T follicular helper cell (primary cell): ENCODE measurements at regions not wholly inside any gene's neighbourhood (a gene's known extent, or its start where the extent isn't known, plus 50 kb on each side); places are given as distances from the start of the nearest gene placed in this dataset.

Source experiments
- DNase-seq: peaks from one replicate; pipeline ENCODE4 v3.0.0-alpha.2; 2020; ENCODE audit warnings: low read depth

DNA sequence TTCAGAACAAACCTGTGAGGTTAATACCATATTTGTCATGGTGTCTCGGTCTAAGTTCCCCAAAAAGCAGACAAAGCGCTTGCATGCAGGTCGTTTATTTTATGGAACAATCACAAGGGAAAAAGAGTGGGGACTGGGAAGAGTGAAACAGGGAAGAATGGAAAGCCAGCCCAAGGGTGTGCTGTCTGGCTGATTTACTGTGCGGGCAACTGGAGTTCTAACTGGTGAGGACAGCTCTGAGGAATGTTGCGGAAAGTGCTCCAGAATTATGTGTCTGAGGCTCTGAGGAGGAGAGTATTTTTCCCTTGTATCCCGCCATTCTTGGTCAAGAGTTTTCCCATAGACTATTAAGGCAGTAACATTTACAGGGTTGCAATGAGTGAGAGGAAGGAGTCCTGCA lies 465.4 kb downstream of the RMST start:
- DNase-seq, result no peak

DNA sequence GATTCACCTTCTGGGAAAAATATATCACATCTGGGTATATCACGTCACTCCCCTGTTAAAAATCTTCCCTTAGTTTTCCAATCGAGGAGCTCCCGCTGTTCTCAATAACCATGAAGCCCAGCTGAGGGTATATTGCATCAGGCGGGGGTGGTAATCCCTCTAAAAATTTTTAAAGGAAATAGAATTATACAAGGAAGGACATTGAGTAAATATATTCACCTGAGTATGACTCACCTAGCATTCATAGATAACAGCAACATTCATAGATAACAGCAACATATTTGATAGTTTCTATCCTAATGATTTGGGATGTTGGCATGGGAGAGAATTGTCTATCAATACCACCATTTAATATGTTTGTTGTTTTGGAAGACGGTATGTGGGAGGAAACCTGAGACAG lies 473.6 kb downstream of the RMST start:
- no peak for DNase-seq

DNA sequence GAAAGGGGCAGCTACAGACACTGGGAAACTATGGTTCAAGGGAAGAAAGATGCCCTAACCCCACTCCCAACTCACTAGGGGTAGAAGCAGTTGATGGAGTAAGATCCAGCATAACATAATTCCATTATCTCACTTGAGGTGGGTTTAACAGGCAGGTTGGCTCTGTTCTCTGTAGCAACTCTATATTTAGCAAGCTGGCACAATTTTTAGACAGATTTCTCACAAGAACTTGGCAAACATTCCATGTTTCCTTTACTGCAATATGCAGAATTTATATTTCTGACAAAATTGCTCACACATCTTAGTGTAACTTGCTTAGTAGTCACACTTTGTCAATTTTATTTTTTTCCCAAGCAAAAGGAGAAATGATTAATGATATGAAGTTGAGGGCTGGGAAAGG lies 475.4 kb downstream of the RMST start:
- no peak for DNase-seq

DNA sequence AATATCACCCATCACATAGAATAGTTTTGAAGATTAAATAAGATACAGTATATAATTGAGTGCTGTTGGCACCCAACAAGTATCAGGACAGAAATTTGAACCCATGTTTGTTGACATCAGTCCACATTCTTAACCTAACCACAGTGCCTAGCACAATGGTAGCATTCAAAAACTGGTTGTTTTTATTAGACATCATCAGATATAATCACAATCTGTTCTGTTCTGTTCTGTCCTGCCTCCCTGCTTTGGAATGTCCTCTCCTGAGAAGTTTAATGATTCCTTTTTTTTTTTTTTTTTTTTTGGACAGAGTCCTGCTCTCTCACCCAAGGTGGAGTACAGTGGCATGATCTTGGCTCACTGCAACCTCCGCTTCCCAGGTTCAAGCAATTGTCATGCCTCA lies 476.6 kb downstream of the RMST start:
- no peak for DNase-seq

DNA sequence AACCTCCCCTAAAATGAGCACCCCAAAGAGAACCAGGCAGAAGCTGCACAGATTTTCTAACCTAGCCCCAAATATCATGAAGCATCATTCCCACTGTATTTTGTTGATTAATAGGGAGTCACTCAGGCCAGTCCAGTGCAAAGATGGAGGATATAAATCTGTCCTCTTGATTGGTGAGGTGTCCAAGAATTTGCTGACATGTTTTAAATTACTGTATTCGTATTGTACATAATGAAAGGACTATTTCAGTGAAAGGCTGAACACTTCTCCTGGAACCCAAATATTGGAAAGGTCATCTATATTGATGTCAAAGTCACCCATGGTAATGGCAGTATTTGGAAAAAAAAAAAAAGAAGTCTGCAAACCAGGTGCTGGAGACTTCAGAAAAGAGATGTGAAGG lies 477.5 kb downstream of the RMST start:
- DNase-seq, result no peak

DNA sequence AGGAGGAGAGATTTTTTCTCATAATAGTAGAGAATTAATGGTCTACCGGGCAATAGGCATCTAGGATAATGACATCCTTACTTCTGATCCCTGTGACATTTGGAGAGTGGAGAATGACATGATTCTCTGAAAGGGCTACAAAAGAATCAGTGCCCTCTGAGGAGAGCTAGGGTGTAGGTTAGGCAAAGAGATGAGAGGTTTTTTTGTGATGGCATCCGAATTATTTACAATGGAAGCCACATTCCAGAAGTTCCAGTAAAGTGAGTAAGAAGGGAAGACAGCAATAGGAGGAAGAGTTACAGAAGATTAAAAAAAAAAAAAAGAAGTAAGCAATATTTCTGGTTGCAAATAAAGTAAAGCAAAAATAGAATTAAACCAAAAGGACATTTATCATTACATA lies 478.0 kb downstream of the RMST start:
- DNase-seq, result no peak

DNA sequence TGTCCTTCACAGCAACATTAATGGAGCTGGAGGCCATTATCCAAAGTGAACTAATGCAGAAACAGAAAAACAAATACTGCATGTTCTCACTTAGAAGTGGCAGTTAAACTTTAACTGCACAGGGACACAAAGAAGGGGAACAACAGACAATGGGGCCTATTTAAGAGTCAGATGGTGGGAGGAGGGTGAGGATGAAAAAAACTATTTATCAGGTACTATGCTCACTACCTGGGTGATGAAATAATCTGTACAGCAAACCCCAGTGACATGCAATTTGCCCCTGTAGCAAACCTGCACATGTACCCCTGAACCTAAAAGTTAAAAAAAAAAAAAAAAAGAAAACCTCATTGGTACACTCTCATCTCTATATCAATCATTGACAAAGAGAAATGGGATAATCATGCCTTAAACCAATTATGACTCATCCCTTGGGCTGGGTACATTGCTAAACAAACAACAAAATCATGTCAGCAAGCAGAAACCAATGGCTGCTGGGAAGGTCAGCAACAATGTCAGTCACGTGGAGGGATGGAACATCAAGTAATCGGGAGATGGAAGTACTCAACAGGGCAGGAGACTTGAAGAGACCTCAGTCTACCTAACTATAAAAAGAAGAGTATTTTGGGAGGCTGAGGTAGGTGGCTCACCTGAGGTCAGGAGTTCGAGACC lies 479.2 kb downstream of the RMST start:
- no peak for DNase-seq

DNA sequence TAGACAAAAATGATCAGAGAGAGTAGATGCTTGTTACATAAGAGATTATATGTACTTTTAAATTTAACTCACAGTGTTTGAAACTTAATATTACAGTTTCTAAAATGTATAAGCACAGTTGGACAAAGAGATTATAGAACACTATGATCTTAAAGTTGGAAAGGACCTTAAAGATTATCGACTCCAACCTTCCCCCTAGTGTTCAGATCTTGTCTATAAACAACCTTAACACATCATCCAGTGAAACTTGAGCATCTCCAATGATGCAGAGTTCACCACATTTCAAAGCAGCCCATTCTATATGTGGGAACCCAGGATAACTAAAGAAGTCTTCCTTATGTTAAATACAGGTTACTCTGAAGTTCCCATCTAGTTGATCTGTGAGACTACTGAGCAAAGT lies 480.8 kb downstream of the RMST start:
- DNase-seq, result no peak

DNA sequence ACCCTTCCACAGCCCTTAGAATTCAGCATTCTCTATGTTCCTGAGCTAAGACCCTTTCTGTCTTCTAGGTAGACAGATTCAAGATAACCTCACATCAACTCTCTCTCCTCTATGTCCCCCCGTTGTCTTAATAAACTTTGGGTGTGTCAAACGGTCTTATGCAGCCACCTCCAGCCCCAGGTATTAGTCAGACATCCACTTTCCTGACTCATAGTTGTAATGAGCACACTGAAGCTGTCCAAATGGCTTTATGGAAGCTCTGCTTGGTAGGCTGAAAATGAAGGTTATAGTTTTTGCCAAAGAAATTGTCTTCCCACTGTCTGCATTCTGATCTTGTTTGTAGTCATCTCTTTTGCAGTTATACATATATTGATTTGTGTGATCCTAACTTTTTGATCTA lies 482.0 kb downstream of the RMST start:
- no peak for DNase-seq

DNA sequence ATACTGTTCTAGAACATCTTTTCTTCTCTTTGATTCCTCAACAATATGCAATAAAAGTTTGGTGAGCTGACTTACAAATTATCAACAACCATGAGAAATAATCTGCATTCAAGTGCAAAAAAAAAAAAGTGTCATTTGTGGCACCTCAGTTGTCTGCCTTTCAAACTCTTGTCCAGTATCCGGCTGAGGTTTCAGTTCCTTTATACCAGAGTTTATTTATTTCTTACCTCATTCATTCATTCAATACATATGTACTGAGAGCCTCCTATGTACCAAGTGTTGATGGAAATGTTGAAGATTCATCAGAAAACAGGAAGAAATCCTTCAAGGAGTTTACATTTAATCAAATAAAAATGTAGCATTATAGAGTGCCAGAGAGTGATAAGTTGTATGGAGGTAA lies 484.1 kb downstream of the RMST start:
- no peak for DNase-seq

DNA sequence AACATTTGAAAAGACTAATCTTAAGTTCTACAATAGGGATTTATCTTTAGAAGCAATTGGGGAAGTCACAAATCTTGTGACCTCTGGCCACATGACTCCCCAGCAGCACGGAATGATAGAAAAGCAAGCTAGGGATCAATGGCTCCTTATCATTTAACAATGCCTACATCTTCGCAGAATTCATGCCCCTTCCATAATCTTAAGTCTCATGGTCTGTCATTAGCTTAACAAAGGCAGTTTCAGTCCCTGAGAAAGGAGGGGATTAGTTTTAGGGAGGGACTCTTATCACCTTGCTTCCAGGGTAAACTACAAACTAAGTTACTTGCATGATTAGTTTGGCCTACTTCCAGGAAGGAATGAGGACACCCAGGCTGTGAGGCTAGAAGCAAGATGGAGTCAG lies 486.0 kb downstream of the RMST start:
- no peak for DNase-seq

DNA sequence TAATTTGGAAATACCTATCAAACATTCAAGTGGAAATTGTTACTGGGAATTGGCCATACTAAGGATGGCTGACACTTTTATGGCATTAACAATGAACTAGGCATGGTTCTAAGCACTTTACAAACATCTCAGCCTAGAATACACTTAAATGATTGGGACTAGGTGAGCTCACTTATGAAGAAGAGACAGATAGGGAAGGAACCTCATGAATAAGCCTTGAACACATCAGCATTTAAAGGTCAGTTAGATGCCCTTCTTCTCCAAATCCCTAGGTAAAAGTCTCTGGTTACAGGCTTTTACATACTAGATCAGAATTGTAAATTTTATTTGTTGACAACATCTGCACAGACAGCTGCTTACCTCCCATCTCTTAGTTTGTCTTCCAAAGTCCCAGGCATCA lies 488.6 kb downstream of the RMST start:
- DNase-seq, result no peak

DNA sequence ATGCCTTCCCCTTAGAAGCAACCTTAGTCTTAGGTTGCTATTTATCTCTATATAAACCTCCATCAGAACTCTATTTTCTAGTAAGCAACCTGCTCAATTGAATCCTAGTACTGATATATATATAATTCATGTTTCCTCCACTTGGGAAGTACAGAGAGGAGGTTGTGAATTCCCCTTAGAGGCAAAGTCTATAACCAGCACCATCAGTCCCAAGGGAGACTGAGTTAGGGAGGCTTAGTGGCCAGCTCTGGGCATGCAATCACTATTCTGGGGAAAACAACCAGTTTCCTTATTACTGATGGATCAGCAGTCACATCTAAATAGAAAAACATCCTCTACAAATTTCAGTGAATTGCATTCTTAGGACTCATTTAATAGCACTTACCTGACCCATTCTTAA lies 489.1 kb downstream of the RMST start:
- DNase-seq, result no peak

DNA sequence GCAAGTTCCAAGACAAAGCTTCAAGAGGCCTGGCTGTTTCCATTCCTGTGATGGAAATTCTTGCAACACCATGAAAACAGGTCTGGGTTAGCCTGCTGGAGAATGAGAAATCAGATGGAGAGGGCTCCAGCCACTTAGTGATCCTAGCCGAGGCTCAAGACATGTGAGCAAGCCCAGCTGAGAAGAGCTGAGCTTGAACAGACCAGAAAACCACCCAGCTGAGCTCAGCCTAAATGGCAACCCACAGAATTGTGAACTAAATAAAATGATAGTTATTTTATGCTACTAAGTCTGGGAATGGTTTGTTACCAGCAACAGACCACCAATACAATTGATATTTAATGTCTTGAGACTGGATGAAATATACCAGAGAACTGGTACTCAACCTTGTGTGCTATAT lies 494.5 kb downstream of the RMST start:
- no peak for DNase-seq

DNA sequence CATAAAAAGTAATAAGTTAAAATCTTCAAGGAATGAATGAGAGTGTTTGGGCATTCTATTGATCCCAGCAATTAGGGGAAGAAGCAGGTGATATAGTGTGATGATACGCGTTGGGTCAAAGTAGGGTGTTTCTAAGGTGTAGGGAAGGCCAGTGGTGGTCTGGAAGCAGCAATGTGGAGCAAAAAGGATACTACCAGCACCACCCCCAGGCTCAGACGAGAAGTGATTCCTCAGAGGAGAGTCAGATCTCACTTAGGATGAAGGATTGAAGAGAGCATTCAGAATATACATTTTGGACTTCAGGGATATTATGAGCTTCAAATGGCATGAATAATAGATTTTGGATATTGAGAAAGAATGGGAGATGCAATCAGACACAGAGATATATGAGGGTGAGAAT lies 497.6 kb downstream of the RMST start:
- no peak for DNase-seq

DNA sequence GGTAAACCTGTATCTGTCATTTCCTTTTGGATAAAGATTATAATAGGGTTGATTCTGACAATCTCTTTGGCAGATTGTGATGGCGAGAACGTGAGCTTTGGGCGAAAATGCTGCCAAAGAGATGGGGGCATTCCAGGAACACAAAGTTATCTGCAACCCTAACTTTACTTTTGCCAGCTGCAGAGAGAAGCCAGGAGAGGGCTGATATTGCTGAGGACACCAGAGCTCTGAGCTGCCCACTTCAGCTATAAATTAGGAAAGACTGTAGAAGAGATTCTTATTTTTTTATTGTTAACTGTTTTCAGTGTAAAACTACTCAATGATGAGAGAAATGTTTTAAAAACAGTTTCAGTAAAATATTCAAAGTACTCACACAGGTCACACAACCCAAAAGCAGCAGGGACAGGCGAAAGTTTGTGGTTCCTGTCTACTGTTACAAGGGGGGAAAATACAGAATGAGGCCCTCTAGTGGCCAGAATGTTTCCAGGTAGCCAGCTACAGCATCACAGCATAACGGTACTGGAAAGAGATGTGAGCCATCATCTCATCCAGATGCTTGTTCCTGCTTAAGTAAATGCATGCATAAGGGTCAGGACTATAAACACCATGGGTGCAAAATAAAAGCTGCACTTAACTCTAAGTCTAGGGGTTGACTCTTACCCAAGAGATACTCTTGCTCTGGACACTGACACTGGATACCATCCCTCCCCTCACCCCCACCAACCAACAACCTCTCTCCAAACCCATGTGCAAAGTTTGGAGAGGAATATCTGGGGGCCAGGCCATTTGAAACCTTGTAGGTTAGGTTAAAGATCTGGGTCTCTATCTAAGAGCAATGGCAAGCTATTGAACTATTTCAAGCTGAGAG lies 498.4 kb downstream of the RMST start:
- DNase-seq, result no peak

DNA sequence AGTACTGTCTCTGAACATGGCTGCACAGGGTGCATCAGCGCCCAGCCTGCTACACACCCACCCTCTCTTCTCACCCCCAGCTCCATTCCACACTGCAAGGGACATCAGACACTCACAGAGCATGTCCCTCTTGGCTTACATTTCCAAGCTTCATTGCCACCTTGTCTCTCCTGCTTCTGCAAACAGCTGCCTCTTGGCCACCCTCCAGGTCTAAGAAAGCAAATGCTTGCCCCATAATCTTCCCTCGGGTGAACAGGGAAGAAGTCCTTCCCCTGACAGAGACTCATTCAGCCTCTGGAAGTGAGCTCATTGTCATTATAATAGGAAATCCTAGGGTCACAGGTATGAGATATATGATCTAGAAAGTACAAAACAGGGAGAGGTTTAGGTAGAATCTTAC lies 505.2 kb downstream of the RMST start:
- DNase-seq, result no peak

DNA sequence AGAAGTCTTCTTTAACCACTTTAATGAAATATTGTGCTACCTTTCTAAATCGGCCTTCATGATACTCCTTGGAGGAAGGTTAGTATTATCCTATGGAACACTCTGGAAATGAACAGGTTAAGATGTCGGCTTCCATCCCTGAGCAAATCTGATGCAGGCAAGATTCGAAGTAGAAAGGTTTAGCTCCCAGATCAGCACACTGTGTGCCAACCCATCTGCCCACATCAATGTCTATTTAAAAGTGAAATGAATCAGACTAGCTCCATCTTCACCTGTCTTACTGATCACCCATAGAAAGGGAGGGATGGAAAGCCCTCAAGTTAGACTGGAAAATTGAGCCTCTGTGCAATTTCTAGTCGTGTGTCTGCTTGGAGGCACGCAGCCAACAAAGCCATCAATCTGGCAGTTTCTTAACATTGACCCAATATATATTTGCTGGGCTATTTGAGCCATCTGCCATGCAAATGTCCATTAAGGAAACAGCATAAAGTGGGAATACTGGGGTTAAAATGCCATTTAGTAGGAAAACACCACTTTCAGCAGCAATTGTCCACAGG lies 506.1 kb downstream of the RMST start:
- DNase-seq, result no peak

DNA sequence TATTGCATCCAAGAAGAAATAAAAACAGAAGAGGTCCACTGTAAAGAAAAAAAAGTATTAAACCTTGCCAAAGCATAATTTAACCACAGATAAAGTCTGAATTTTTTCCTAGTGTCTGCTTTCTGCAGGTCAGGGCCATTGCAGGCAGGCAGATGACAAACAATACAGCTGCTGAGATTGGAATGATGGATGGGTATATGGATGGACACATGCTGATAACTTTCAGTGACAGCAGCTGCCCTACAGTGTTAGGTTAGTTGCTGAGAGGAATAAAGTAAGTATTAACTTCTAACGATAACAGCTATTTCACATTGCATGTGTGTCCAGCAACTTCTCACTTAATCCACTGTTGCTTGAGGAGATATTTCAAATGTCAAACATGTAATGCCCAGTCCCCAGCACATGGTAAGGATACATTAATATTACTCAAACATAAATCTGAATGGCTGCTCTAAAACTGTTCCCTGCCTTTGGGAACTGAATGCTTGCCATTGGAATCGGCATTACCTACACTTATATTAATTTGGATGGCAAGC lies 515.3 kb downstream of the RMST start:
- DNase-seq, result no peak

DNA sequence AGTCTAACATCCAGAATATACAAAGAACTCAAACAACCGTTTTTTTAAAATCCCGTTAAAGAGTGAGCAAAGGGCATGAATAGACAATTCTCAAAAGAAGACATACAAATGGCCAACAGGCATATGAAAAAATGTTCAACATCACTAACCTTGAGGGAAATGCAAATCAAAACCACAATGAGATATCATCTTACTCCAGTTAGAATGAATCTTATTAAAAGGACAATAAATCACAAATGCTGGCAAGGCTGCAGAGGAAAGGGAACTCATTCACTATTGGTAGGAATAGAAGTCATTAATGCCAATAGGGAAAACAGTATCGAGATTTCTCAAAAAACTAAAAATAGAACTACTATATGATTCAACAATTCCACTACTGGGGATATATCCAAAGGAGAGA lies 520.1 kb downstream of the RMST start:
- DNase-seq, result no peak

DNA sequence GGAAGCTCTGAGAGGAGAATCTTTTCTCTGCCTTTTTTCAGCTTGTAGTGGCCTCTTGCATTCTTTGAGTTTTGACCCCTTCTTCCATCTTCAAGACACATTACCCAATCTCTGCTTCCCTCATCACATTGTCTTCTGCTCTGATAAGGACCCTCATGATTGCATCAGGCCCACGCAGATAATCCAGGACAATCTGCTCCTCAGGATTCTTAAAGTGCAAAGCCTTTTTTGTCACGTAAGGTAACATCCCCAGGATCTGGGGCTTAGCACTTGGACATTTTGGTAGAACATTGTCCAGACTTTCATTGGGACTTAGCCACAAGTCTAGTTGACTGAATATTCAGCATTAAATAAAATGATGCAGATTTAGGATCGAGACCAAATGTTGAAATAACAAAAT lies 521.2 kb downstream of the RMST start:
- DNase-seq, result no peak

DNA sequence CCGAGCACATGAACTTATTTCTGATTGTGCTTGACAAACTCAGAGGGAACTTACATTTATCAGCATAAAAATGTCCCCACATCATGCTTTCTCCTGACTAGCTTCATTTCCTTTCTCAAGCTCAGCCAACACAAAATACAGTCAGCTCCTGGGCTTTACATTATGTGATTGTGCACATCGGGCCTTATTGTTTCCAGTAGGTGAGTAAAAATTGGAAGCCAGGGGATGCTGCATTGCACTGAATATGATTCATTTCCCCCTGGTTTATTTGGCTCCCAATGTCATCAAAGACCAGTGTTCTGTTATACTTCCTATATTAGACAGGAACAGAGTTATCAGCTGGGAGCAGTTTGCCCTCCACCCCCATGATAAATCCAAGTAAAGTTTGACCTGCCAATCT lies 521.8 kb downstream of the RMST start:
- no peak for DNase-seq

DNA sequence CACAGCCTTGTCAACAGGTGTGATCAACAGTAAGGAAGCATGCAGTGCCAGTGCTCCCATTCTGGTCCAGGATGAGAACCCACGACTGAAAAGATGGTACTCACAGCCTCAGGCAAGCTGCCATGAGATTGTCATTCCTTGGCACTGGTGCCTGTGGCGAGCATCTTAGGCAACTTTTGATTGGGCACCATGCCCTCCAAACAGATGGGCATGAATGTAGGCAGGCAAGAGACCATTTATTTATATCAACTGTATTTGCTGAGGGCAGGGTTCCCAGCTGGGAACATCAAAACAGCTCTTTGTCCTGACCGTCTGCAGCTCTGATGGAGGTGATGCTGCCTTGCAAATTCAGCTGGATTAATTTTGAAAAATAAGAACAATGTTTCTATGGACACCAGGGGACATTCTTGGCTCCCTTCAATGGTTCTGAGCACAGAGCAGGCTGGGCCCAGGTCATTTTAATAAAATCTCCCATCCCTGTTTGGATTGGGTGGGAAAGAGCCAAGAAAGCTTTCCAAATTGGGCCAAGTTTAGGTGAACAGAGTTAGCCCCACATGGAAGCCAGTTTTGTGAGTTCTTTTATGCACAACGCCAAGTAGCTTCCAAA lies 522.5 kb downstream of the RMST start:
- no peak for DNase-seq
